NT2/D1 (cell line): ENCODE measurements at regions not wholly inside any gene's neighbourhood (a gene's known extent, or its start where the extent isn't known, plus 50 kb on each side); places are given as distances from the start of the nearest gene placed in this dataset.

Experiments used
- DNase-seq: peaks from one replicate; pipeline ENCODE4 v3.0.0-alpha.2; 2011; ENCODE audit warnings: low read depth, low spot score
- H3K27me3 ChIP-seq: 2 replicates; pipeline ENCODE4 v1.6.0; 2011; ENCODE audit warnings: mild to moderate bottlenecking; ENCODE audit not compliant: insufficient read length, insufficient read depth
- H3K36me3 ChIP-seq: 2 replicates; pipeline ENCODE4 v1.6.1; 2011; ENCODE audit warnings: mild to moderate bottlenecking, low read length, mixed read lengths; ENCODE audit not compliant: insufficient read depth, insufficient read length
- H3K4me1 ChIP-seq: 2 replicates; pipeline ENCODE4 v1.5.1; 2011; ENCODE audit not compliant: insufficient read depth, insufficient read length
- H3K4me3 ChIP-seq: 2 replicates; pipeline ENCODE4 v1.5.1; 2011; ENCODE audit warnings: low read depth; ENCODE audit not compliant: insufficient read length
- H3K9ac ChIP-seq: 2 replicates; pipeline ENCODE4 v1.6.0; 2011; ENCODE audit warnings: low read depth; ENCODE audit not compliant: insufficient read length
- H3K9me3 ChIP-seq: 2 replicates; pipeline ENCODE4 v1.5.1; 2011; ENCODE audit warnings: mild to moderate bottlenecking, low read length; ENCODE audit not compliant: insufficient read depth
- SUZ12 ChIP-seq: IDR thresholded peaks from 2 replicates; pipeline ENCODE4 v1.6.1; 2011; ENCODE audit not compliant: insufficient read length, insufficient read depth; ENCODE audit errors: extremely low read depth
- YY1 ChIP-seq: IDR thresholded peaks from 2 replicates; pipeline ENCODE4 v1.6.1; 2011; ENCODE audit not compliant: insufficient read length, insufficient read depth
- ZNF274 ChIP-seq: IDR thresholded peaks from 2 replicates; pipeline ENCODE4 v1.6.1; 2011; ENCODE audit warnings: mild to moderate bottlenecking, low read depth, low read length

DNA sequence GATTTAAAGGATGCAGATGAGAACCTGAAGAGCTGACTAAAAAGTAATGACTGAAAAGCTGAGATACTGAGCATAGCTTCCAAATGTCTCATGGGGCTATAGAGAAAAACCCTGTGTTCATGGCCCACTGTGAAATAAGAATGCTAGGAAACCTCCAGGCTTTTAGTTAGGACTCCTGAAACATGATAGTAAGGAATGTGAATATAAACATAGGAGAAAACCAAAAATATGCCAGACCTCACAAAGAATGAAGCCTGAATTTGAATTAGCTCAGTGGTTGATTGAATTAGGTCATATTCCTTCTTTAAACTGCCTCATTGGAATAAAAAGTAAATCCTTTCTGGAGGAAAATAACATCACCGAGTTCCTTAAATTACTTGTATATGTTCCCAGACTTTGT lies 194.5 kb upstream of the NXPH2 start:
- no peak for TF ChIP-seq ZNF274
- TF ChIP-seq SUZ12: no peak
- no peak for TF ChIP-seq YY1
- no peaks in the 10 kb centered on the region for H3K4me1 ChIP-seq

DNA sequence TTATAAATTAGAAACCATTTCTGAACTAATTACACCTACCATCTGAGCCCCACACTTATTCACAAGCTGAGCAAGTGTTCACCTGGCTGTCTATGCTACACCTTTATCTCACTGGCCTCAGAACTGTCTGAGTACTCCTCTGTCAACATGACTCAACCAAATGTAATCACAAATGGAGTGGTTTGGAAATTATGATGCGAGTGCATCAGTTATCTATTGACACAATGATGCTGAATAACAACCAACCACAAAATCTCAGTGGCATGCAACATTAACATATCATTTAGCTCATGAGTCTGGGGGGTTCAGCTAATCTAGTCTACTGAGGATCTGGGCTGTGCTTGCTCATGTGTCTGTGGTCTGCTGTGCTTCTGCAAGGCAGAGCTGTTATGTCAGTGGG lies 184.2 kb upstream of the NXPH2 start:
- no peaks in the 10 kb centered on the region for H3K9me3 ChIP-seq
- H3K9ac ChIP-seq: no peak overlapping the region
- no peak overlapping the region for H3K4me3 ChIP-seq
- no peak for DNase-seq
- no peaks in the 10 kb centered on the region for H3K4me1 ChIP-seq
- H3K36me3 ChIP-seq: no peaks in the 10 kb centered on the region
- no peaks in the 10 kb centered on the region for H3K27me3 ChIP-seq
- no peak for TF ChIP-seq YY1
- TF ChIP-seq ZNF274: no peak
- no peak for TF ChIP-seq SUZ12

More for the DNA sequence above, 194.5 kb upstream of the NXPH2 start:
- Histone ChIP-seq H3K4me3 (no peak overlapping the region), H3K9ac (no peak overlapping the region), H3K9me3 (no peaks in the 10 kb centered on the region), H3K27me3 (no peaks in the 10 kb centered on the region), H3K36me3 (no peaks in the 10 kb centered on the region)
- no peak for DNase-seq

GRCh38 chr2:138962686-138963085 lies 182.5 kb upstream of the NXPH2 start:
- Histone ChIP-seq H3K36me3 (no peaks in the 10 kb centered on the region), H3K4me1 (no peaks in the 10 kb centered on the region), H3K9ac (no peak overlapping the region), H3K9me3 (no peaks in the 10 kb centered on the region), H3K4me3 (no peak overlapping the region), H3K27me3 (no peaks in the 10 kb centered on the region)
- TF ChIP-seq ZNF274 (no peak), SUZ12 (no peak), YY1 (no peak)
- no peak for DNase-seq

- DNase-seq: no peak
- Histone ChIP-seq H3K4me1 (no peaks in the 10 kb centered on the region), H3K9ac (no peak overlapping the region), H3K27me3 (no peaks in the 10 kb centered on the region), H3K4me3 (no peak overlapping the region), H3K9me3 (no peaks in the 10 kb centered on the region), H3K36me3 (no peaks in the 10 kb centered on the region)
- TF ChIP-seq SUZ12: no peak
- no peak for TF ChIP-seq YY1
- TF ChIP-seq ZNF274: no peak
Observed at GRCh38 chr2:138960191-138960590, 180.0 kb upstream of the NXPH2 start.

- Histone ChIP-seq H3K27me3 (no peaks in the 10 kb centered on the region), H3K4me1 (no peaks in the 10 kb centered on the region), H3K9me3 (peaks cover 9% of the 10 kb centered on the region), H3K36me3 (no peaks in the 10 kb centered on the region), H3K4me3 (no peak overlapping the region), H3K9ac (no peak overlapping the region)
- no peak for DNase-seq
- TF ChIP-seq YY1: no peak
- no peak for TF ChIP-seq ZNF274
- TF ChIP-seq SUZ12: no peak
Observed at GRCh38 chr2:138959031-138959430, 178.8 kb upstream of the NXPH2 start.

- H3K4me3 ChIP-seq: no peak overlapping the region
- H3K9me3 ChIP-seq: peaks cover 24% of the 10 kb centered on the region
- H3K36me3 ChIP-seq: no peaks in the 10 kb centered on the region
- H3K4me1 ChIP-seq: no peaks in the 10 kb centered on the region
- no peaks in the 10 kb centered on the region for H3K27me3 ChIP-seq
- no peak overlapping the region for H3K9ac ChIP-seq
- TF ChIP-seq YY1: no peak
- TF ChIP-seq ZNF274: no peak
- no peak for TF ChIP-seq SUZ12
- no peak for DNase-seq
Observed at GRCh38 chr2:138956116-138956515, 175.9 kb upstream of the NXPH2 start.

DNA sequence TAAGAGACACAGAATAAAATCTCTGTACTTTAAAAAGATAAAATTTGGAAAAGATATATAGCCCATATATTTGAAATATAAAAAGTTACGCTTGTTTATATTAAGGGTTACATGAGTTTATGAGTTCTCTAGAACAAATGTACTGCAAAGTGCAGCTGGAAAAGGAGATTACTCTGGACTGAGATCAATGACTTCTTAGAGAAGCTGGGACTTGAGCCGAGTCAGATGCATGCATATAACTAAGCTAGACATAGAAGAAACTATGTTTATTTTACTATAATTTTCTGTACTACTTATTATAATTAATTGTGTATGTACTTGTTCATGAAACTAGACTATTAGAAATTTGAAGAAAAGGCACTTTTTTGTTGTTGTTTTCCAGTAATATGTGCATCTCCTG lies 170.3 kb upstream of the NXPH2 start:
- H3K36me3 ChIP-seq: no peaks in the 10 kb centered on the region
- no peak overlapping the region for H3K9ac ChIP-seq
- no peak for TF ChIP-seq SUZ12
- no peaks in the 10 kb centered on the region for H3K27me3 ChIP-seq
- DNase-seq: no peak
- H3K4me1 ChIP-seq: no peaks in the 10 kb centered on the region
- H3K4me3 ChIP-seq: no peak overlapping the region
- peaks cover 27% of the 10 kb centered on the region for H3K9me3 ChIP-seq

DNA sequence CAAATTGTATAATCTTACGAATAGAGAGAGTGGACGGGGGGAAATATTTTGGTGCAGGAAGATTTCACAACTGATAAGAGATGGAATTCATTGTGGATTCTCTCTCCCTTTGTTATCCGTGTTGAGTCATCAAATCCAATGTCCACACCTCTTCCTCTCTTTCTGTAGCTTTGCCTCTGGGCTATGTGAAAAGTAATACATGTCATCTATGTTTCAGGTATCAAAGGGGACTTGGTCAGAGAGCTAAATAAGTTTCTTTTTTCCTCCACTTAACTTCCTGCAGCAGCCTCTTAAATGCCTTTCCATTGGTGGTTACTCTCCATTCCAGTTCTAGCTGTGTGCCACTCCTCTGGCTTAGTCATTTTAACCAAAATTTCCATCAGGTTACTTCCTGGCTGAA lies 169.3 kb upstream of the NXPH2 start:
- Histone ChIP-seq H3K4me3 (no peak overlapping the region), H3K9me3 (peaks cover 22% of the 10 kb centered on the region), H3K9ac (no peak overlapping the region), H3K27me3 (no peaks in the 10 kb centered on the region), H3K36me3 (no peaks in the 10 kb centered on the region), H3K4me1 (no peaks in the 10 kb centered on the region)
- TF ChIP-seq YY1: no peak
- TF ChIP-seq ZNF274: no peak
- no peak for TF ChIP-seq SUZ12
- no peak for DNase-seq
